PFSK-1 (cell line): ENCODE measurements at regions not wholly inside any gene's neighbourhood (a gene's known extent, or its start where the extent isn't known, plus 50 kb on each side); places are given as distances from the start of the nearest gene placed in this dataset.

Experiments
- FOXP2 ChIP-seq: optimal IDR thresholded peaks from 2 replicates; pipeline ENCODE3; 2011; ENCODE audit warnings: borderline replicate concordance, control low read depth, inconsistent platforms; ENCODE audit not compliant: insufficient read depth; ENCODE audit errors: extremely low read length, extremely low read depth
- POLR2AphosphoS5 ChIP-seq: IDR thresholded peaks from 2 replicates; pipeline ENCODE4 v1.6.1; 2012; ENCODE audit warnings: low read depth, mild to moderate bottlenecking, control low read depth, low read length, moderate library complexity
- REST ChIP-seq, 2 experiments: IDR thresholded peaks; 2 replicates each; pipeline versions ENCODE4 v1.6.1 to v1.8.0; 2011 to 2012; ENCODE audit warnings: low read depth in 2 of 2, low read length in 2 of 2, control low read depth in 1 of 2, inconsistent platforms in 1 of 2, mild to moderate bottlenecking in 1 of 2, moderate library complexity in 1 of 2; ENCODE audit not compliant: insufficient read depth in 1 of 2
- SIN3A ChIP-seq: IDR thresholded peaks from 2 replicates; pipeline ENCODE4 v1.6.1; 2012; ENCODE audit warnings: mild to moderate bottlenecking, low read length, moderate library complexity, borderline replicate concordance; ENCODE audit not compliant: insufficient read depth
- TAF1 ChIP-seq: IDR thresholded peaks from 2 replicates; pipeline ENCODE4 v1.6.1; 2012; ENCODE audit warnings: low read length, control low read depth, borderline replicate concordance; ENCODE audit not compliant: insufficient read depth

DNA sequence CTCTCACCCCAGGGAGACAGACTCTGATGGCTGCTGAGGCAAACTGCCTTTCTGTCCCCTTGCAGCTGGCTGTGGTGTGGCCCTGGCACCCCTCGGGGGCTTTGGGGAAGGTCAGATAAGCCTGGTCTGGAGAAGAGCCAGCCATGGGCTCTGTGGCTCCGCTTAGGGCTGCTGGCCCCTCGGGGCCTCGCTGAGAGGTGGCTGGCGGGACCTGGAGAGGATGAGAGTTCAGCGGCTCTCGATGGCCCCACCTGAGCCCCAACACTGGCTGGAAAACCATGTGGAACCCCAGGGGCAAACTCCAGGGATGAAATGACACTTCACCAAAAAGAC lies 56.1 kb upstream of the ASAP2 start:
- TF ChIP-seq FOXP2, result no peak
- TF ChIP-seq POLR2AphosphoS5, result no peak
- no peak for TF ChIP-seq REST (IDR thresholded peaks at IDR 0.05; ENCODE audit: insufficient read depth in 1 of 2, low read depth in 2 of 2, low read length in 2 of 2)
- no peak for TF ChIP-seq SIN3A
- no peak for TF ChIP-seq TAF1

GRCh38 chr2:9149726-9150567 lies 56.7 kb upstream of the ASAP2 start:
- TF ChIP-seq SIN3A (no peak), REST (IDR thresholded peaks at IDR 0.05; ENCODE audit: insufficient read depth in 1 of 2, low read depth in 2 of 2, low read length in 2 of 2) (no peak), POLR2AphosphoS5 (no peak), TAF1 (no peak), FOXP2 (no peak)

GRCh38 chr2:9149388-9149660 lies 57.3 kb upstream of the ASAP2 start:
- TF ChIP-seq POLR2AphosphoS5 (no peak), SIN3A (no peak), REST (IDR thresholded peaks at IDR 0.05; ENCODE audit: insufficient read depth in 1 of 2, low read depth in 2 of 2, low read length in 2 of 2) (no peak), TAF1 (no peak), FOXP2 (no peak)

DNA sequence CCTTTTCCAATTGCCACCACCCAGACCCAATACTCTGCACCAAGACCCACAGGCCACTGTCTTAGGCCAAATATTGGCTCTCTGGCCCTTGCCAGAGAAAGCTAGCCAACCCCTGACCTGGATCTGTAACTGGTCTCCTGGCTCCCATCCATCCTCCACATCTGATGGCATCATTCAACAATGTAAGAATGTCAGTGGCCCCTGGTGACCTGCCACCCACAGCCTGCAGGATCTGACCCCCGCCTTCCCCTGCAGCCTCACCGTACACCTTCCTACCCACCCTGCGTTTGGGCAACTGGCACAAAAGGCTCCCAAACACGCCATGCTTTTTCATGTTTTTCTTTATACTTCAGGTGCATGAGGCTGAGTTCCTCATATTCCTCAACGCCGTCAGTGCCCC lies 60.0 kb upstream of the ASAP2 start:
- TF ChIP-seq TAF1 (no peak), SIN3A (no peak), POLR2AphosphoS5 (no peak), FOXP2 (no peak)

DNA sequence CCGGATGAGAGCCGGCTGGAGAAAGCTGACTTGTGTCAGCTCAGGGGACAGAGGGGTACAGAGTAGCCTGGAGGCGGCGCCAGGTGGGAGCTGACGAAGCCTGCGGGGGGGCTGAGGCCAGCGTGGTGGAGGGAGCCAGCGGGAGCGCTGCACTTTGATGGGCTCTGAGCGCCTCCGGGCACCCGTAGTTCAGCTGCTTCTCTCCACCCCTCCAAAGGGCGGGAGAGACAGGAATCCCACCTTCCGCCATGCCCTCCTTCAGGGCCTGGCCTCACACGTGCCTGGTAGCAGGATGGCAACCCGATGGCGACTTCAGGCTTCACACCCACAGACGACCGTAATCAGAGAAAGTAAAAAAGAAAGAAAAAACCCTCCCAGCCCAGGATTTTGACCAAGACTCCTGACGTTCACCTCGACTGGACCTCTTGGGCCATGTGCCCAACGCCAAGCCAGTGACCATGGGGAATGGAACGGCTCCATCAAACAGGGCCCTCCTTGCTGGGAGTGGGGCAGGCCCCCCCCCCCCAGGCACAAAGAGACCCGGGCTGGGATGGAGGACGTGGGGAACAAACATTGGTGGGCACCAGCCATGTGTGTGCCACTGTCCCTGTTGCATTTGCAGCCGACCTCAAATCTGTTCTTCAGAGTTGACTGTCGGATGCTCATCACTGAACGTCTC lies 60.7 kb upstream of the ASAP2 start:
- TF ChIP-seq FOXP2 (no peak), SIN3A (no peak), REST (IDR thresholded peaks at IDR 0.05; ENCODE audit: insufficient read depth in 1 of 2, low read depth in 2 of 2, low read length in 2 of 2) (no peak), TAF1 (no peak), POLR2AphosphoS5 (no peak)
